ENCODE measurements at regions not wholly inside any gene's neighbourhood (a gene's known extent, or its start where the extent isn't known, plus 50 kb on each side); places are given as distances from the start of the nearest gene placed in this dataset.

- no TSS peak for BruUV-seq (replicated peaks)
- FAIRE-seq (no peak), ATAC-seq (no peak)
Measured at GRCh38 chr2:19231625-19232024, 126.8 kb downstream of the OSR1 start.

GRCh38 chr2:19230626-19231025 lies 127.8 kb downstream of the OSR1 start:
- ATAC-seq = no peak
- no peak for DNase-seq (ENCODE audit: low spot score)
- Histone ChIP-seq H3K9ac (ENCODE audit: insufficient read depth, low read depth, low read length) (no peak overlapping the region), H2AFZ (ENCODE audit: low read length) (no peak overlapping the region), H3K27ac (ENCODE audit: extremely low read length, insufficient read depth, low read length) (no peak overlapping the region), H3K4me1 (ENCODE audit: insufficient read depth, low read length) (peaks cover 30% of the 10 kb centered on the region), H3K36me3 (replicated peaks in 1 of 2; ENCODE audit: control insufficient read depth in 1 of 2, insufficient read depth in 2 of 2, low read length in 2 of 2) (no peaks in the 10 kb centered on the region), H3K27me3 (ENCODE audit: control insufficient read depth in 1 of 2, insufficient read depth in 2 of 2, low read length in 2 of 2) (no peaks in the 10 kb centered on the region), H3K79me2 (ENCODE audit: insufficient read depth, low read length) (no peaks in the 10 kb centered on the region), H4K20me1 (ENCODE audit: insufficient read depth, low read length) (no peaks in the 10 kb centered on the region), H3K4me2 (ENCODE audit: low read depth, low read length) (no peak overlapping the region), H3K4me3 (replicated peaks in 1 of 3; ENCODE audit: insufficient read depth in 1 of 3, low read depth in 2 of 3, low read length in 3 of 3) (no peak overlapping the region), H3K9me3 (ENCODE audit: low read length) (no peaks in the 10 kb centered on the region)
- CTCF ChIA-PET (ENCODE audit: low intra/inter-chr PET ratio, low total read pairs) = no interaction called here
- no peak for FAIRE-seq
- in situ Hi-C loops (cut with HindIII; ENCODE audit: extremely low pct_ligation_motif_present, low pct_unique_long_range_greater_than_20kb) (no loop called here), intact Hi-C loops (cut with micrococcal nuclease; ENCODE audit: unreplicated experiment) (no loop called here)
- POLR2A ChIA-PET = no interaction called here
- no TSS peak for BruUV-seq (replicated peaks)
- WGBS (ENCODE audit: low lambda C conversion rate) = 55% methylated on average over 2 of the region's 2 CpGs
- TF ChIP-seq SALL2 (CRISPR knock-in tag; IDR thresholded peaks at IDR 0.05) (no peak), KDM3A (CRISPR knock-in tag; IDR thresholded peaks at IDR 0.05; ENCODE audit: low read depth) (no peak), ZNF609 (CRISPR knock-in tag; IDR thresholded peaks at IDR 0.05; ENCODE audit: borderline replicate concordance) (no peak), TEF (CRISPR knock-in tag; IDR thresholded peaks at IDR 0.05) (no peak)

More at GRCh38 chr2:19231625-19232024, 126.8 kb downstream of the OSR1 start:
- no peak overlapping the region for H3K4me3 ChIP-seq (replicated peaks in 1 of 3; ENCODE audit: insufficient read depth in 1 of 3, low read depth in 2 of 3, low read length in 3 of 3)
- no peak for DNase-seq (ENCODE audit: low spot score)
- H2AFZ ChIP-seq (ENCODE audit: low read length) = no peak overlapping the region
- peaks cover 30% of the 10 kb centered on the region for H3K4me1 ChIP-seq (ENCODE audit: insufficient read depth, low read length)
- ChIA-PET CTCF (ENCODE audit: low intra/inter-chr PET ratio, low total read pairs) (no interaction called here), POLR2A (no interaction called here)
- H3K27ac ChIP-seq (ENCODE audit: extremely low read length, insufficient read depth, low read length) = no peak overlapping the region
- no peaks in the 10 kb centered on the region for H4K20me1 ChIP-seq (ENCODE audit: insufficient read depth, low read length)
- TF ChIP-seq UBTF (CRISPR knock-in tag; IDR thresholded peaks at IDR 0.05) (no peak), ZNF24 (IDR thresholded peaks at IDR 0.05) (0 out of 2 replicates have a peak, but pooled peaks have one; percentile 27)
- WGBS (ENCODE audit: low lambda C conversion rate) = 85% methylated on average over 2 of the region's 2 CpGs
- no peaks in the 10 kb centered on the region for H3K79me2 ChIP-seq (ENCODE audit: insufficient read depth, low read length)
- H3K9ac ChIP-seq (ENCODE audit: insufficient read depth, low read depth, low read length) = no peak overlapping the region
- no peak overlapping the region for H3K4me2 ChIP-seq (ENCODE audit: low read depth, low read length)
- in situ Hi-C loops (cut with HindIII; ENCODE audit: extremely low pct_ligation_motif_present, low pct_unique_long_range_greater_than_20kb) = no loop called here
- no peaks in the 10 kb centered on the region for H3K27me3 ChIP-seq (ENCODE audit: control insufficient read depth in 1 of 2, insufficient read depth in 2 of 2, low read length in 2 of 2)
- intact Hi-C loops (cut with micrococcal nuclease; ENCODE audit: unreplicated experiment) = no loop called here
- no peaks in the 10 kb centered on the region for H3K9me3 ChIP-seq (ENCODE audit: low read length)
- H3K36me3 ChIP-seq (replicated peaks in 1 of 2; ENCODE audit: control insufficient read depth in 1 of 2, insufficient read depth in 2 of 2, low read length in 2 of 2) = no peaks in the 10 kb centered on the region
